ENCODE measurements at regions not wholly inside any gene's neighbourhood (a gene's known extent, or its start where the extent isn't known, plus 50 kb on each side); places are given as distances from the start of the nearest gene placed in this dataset.

DNA sequence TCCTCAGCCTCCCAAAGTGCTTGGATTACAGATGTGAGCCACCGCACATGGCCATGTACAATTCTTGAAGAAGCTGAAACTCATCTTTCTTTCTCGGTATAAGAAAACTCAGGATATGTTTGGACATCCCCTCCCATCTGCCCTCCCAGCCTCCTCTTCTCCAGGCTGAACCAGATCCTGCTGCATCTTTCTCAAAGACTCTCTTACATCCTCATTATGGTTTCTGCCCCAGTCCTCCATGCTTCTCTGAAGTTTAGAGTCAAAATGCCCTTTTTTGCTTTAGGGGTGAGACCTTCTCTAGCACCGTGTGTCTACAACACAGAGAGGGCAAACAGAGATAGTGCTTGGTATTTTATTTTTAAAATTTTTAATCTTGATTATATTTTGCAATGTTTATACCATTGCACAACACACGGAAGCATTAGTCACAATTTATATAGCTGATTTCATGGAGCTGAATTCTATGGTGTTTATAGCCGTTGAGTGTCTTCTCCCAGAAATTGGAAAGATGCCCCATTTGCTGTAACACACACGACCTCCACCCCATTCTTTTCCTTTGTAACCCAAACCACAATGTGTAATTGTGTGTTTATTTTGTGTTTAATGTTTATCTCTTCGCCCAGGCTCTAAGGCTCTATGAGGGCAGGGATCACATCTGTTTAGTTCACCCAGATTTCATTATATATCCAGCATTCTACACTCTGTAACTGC, 206.0 kb upstream of the TNP1 start:
- TF ChIP-seq POLR2A (IDR thresholded peaks at IDR 0.05): no peak
- TF ChIP-seq, protein P1, sequence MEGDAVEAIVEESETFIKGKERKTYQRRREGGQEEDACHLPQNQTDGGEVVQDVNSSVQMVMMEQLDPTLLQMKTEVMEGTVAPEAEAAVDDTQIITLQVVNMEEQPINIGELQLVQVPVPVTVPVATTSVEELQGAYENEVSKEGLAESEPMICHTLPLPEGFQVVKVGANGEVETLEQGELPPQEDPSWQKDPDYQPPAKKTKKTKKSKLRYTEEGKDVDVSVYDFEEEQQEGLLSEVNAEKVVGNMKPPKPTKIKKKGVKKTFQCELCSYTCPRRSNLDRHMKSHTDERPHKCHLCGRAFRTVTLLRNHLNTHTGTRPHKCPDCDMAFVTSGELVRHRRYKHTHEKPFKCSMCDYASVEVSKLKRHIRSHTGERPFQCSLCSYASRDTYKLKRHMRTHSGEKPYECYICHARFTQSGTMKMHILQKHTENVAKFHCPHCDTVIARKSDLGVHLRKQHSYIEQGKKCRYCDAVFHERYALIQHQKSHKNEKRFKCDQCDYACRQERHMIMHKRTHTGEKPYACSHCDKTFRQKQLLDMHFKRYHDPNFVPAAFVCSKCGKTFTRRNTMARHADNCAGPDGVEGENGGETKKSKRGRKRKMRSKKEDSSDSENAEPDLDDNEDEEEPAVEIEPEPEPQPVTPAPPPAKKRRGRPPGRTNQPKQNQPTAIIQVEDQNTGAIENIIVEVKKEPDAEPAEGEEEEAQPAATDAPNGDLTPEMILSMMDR (IDR thresholded peaks at IDR 0.05): no peak
- TF ChIP-seq EP300 (IDR thresholded peaks at IDR 0.05): no peak
- TF ChIP-seq POLR2AphosphoS5 (IDR thresholded peaks at IDR 0.05): no peak
